DND-41 (cell line): ENCODE measurements at regions not wholly inside any gene's neighbourhood (a gene's known extent, or its start where the extent isn't known, plus 50 kb on each side); places are given as distances from the start of the nearest gene placed in this dataset.

Experiments
- CTCF ChIP-seq: IDR thresholded peaks from 2 replicates; pipeline ENCODE4 v1.5.1; 2012; ENCODE audit warnings: borderline replicate concordance, low read length, moderate library complexity, mild to moderate bottlenecking; ENCODE audit not compliant: poor library complexity, severe bottlenecking; ENCODE audit errors: extremely low read depth
- EZH2 ChIP-seq: IDR thresholded peaks from 3 replicates; pipeline ENCODE4 v1.6.1; 2012; ENCODE audit warnings: borderline replicate concordance, low read depth, mild to moderate bottlenecking, moderate library complexity, low read length, inconsistent platforms; ENCODE audit not compliant: severe bottlenecking

GRCh38 chr6:144919560-144919959 lies 634.4 kb downstream of the UTRN start:
- TF ChIP-seq CTCF, result no peak
- no peak for TF ChIP-seq EZH2
